ENCODE measurements at regions not wholly inside any gene's neighbourhood (a gene's known extent, or its start where the extent isn't known, plus 50 kb on each side); places are given as distances from the start of the nearest gene placed in this dataset.

- intact Hi-C loops (cut with DNase I) = no loop called here
- no peaks in the 10 kb centered on the region for H3K9me3 ChIP-seq
- no peak overlapping the region for H3K4me3 ChIP-seq
- no peaks in the 10 kb centered on the region for H3K36me3 ChIP-seq
- no peak for ATAC-seq
- WGBS, 4 donors = 81 to 90% (median 88%) methylated on average over 3 of the region's 3 CpGs
- no peaks in the 10 kb centered on the region for H3K27me3 ChIP-seq
- no peak for DNase-seq
- H3K4me1 ChIP-seq = no peaks in the 10 kb centered on the region
- H3K27ac ChIP-seq = no peak overlapping the region
- TF ChIP-seq CTCF (IDR thresholded peaks at IDR 0.05) (no peak), POLR2A (IDR thresholded peaks at IDR 0.05) (no peak)
Measured at GRCh38 chr2:62447411-62447810, 58.6 kb downstream of the TMEM17 start.

- intact Hi-C loops (cut with DNase I) = no loop called here
- TF ChIP-seq POLR2A (IDR thresholded peaks at IDR 0.05) (no peak), CTCF (IDR thresholded peaks at IDR 0.05) (no peak)
- H3K27me3 ChIP-seq = no peaks in the 10 kb centered on the region
- no peak overlapping the region for H3K4me3 ChIP-seq
- H3K9me3 ChIP-seq = no peaks in the 10 kb centered on the region
- ATAC-seq = no peak
- WGBS, 4 donors = 71 to 83% (median 78%) methylated on average over 1 of the region's 1 CpG
- H3K36me3 ChIP-seq = no peaks in the 10 kb centered on the region
- no peak overlapping the region for H3K27ac ChIP-seq
- no peaks in the 10 kb centered on the region for H3K4me1 ChIP-seq
- peak in 1 of 5 donors; percentile 3 for DNase-seq
Measured at GRCh38 chr2:62446491-62446890, 59.5 kb downstream of the TMEM17 start.

- Histone ChIP-seq H3K4me1 (no peaks in the 10 kb centered on the region), H3K9me3 (no peaks in the 10 kb centered on the region), H3K27ac (no peak overlapping the region), H3K36me3 (no peaks in the 10 kb centered on the region), H3K27me3 (no peaks in the 10 kb centered on the region), H3K4me3 (no peak overlapping the region)
- DNase-seq (no peak), ATAC-seq (no peak)
- intact Hi-C loops (cut with DNase I) = no loop called here
- no peak for TF ChIP-seq CTCF (IDR thresholded peaks at IDR 0.05)
- TF ChIP-seq POLR2A (IDR thresholded peaks at IDR 0.05) = no peak
- 78 to 94% (median 86%) methylated on average over 4 of the region's 4 CpGs for WGBS, 4 donors
Measured at GRCh38 chr2:62443886-62444285, 62.1 kb downstream of the TMEM17 start.

GRCh38 chr2:62443471-62443870, 62.5 kb downstream of the TMEM17 start:
- Histone ChIP-seq H3K9me3 (no peaks in the 10 kb centered on the region), H3K27me3 (no peaks in the 10 kb centered on the region), H3K36me3 (no peaks in the 10 kb centered on the region), H3K27ac (no peak overlapping the region), H3K4me3 (no peak overlapping the region), H3K4me1 (no peaks in the 10 kb centered on the region)
- ATAC-seq (no peak), DNase-seq (no peak)
- intact Hi-C loops (cut with DNase I) = no loop called here
- WGBS, 4 donors = 88 to 95% (median 92%) methylated on average over 3 to 4 of the region's 4 CpGs
- no peak for TF ChIP-seq CTCF (IDR thresholded peaks at IDR 0.05)
